H1 (cell line): ENCODE measurements at regions not wholly inside any gene's neighbourhood (a gene's known extent, or its start where the extent isn't known, plus 50 kb on each side); places are given as distances from the start of the nearest gene placed in this dataset.

ENCODE experiments used
- CTCF ChIA-PET: fragments of 300-600 bp; sonication (Branson Sonifier 250); formaldehyde crosslinking; loops from one replicate; lab custom pipeline; 2021; ENCODE audit not compliant: partially characterized antibody; lab: Charles Lee
- POLR2A ChIA-PET: fragments of 300-600 bp; sonication (Branson Sonifier 250); formaldehyde crosslinking; loops from one replicate; lab custom pipeline; 2021; ENCODE audit warnings: inconsistent platforms; ENCODE audit not compliant: partially characterized antibody; lab: Charles Lee
- DNase-seq, 2 experiments: peaks; one replicate each; pipeline versions ENCODE4 v3.0.0 to v3.0.0-alpha.2; 2010 to 2022; ENCODE audit warnings: low spot score in 2 of 2, low read depth in 1 of 2, mixed read lengths in 1 of 2
- FAIRE-seq: peaks from 2 replicates; lab custom pipeline; 2011; peaks lifted over from hg19 to GRCh38; lab: Jason Lieb, UNC
- H2AFZ ChIP-seq: 2 replicates; pipeline ENCODE4 v1.8.1; 2012; ENCODE audit warnings: low read length, inconsistent platforms
- H2AK5ac ChIP-seq: 2 replicates; pipeline ENCODE4 v1.6.1; 2013; ENCODE audit warnings: low read depth, low read length
- H2BK120ac ChIP-seq: replicated peaks from 2 replicates; pipeline ENCODE3; 2013; ENCODE audit warnings: low read depth, low read length, inconsistent platforms
- H2BK12ac ChIP-seq: 2 replicates; pipeline ENCODE4 v1.6.1; 2013; ENCODE audit warnings: low read depth, low read length
- H2BK15ac ChIP-seq: 2 replicates; pipeline ENCODE4 v1.6.1; 2013; ENCODE audit warnings: low read length
- H2BK20ac ChIP-seq: 2 replicates; pipeline ENCODE4 v1.6.1; 2013; ENCODE audit warnings: low read length
- H2BK5ac ChIP-seq: 2 replicates; pipeline ENCODE4 v1.6.1; 2013; ENCODE audit warnings: low read depth, low read length
- H3K14ac ChIP-seq: 2 replicates; pipeline ENCODE4 v1.6.1; 2013; ENCODE audit warnings: inconsistent platforms; ENCODE audit not compliant: insufficient read length
- H3K18ac ChIP-seq: 2 replicates; pipeline ENCODE4 v1.6.1; 2013; ENCODE audit warnings: low read length; ENCODE audit errors: extremely low read depth
- H3K23ac ChIP-seq: 2 replicates; pipeline ENCODE4 v1.6.1; 2013; ENCODE audit warnings: inconsistent platforms; ENCODE audit not compliant: insufficient read length
- H3K23me2 ChIP-seq: 2 replicates; pipeline ENCODE4 v1.6.1; 2013; ENCODE audit warnings: low read depth, low read length
- H3K27ac ChIP-seq: 2 replicates; pipeline ENCODE4 v1.6.1; 2011; ENCODE audit warnings: low read depth, low read length, inconsistent platforms
- H3K27me3 ChIP-seq, 4 experiments: replicated peaks in 1 of 4; 1 replicate in 1 of 4; 2 replicates in 3 of 4; pipeline versions ENCODE4 v1.6.1 to v1.8.1; 2011 to 2013; ENCODE audit warnings: low read length in 3 of 4, mild to moderate bottlenecking in 3 of 4, inconsistent platforms in 2 of 4, mixed read lengths in 2 of 4, moderate library complexity in 1 of 4; ENCODE audit not compliant: control insufficient read depth in 3 of 4, insufficient read depth in 3 of 4; ENCODE audit errors: extremely low read depth in 1 of 4
- H3K36me3 ChIP-seq, 4 experiments: 2 replicates each; pipeline versions ENCODE4 v1.6.1 to v1.8.1; 2011 to 2013; ENCODE audit warnings: mild to moderate bottlenecking in 4 of 4, low read length in 3 of 4, moderate library complexity in 2 of 4, control low read depth in 1 of 4, inconsistent platforms in 1 of 4; ENCODE audit not compliant: insufficient read depth in 4 of 4, control insufficient read depth in 2 of 4
- H3K4ac ChIP-seq: replicated peaks from 2 replicates; pipeline ENCODE3; 2013; ENCODE audit warnings: low read length, low read depth, mixed read lengths, inconsistent platforms; ENCODE audit not compliant: insufficient read length
- H3K4me1 ChIP-seq, 4 experiments: replicated peaks in 1 of 4; 1 replicate in 1 of 4; 2 replicates in 3 of 4; pipeline versions ENCODE4 v1.6.1 to v1.8.1; 2011 to 2013; ENCODE audit warnings: low read length in 3 of 4, inconsistent platforms in 2 of 4, mixed read lengths in 1 of 4; ENCODE audit not compliant: insufficient read depth in 4 of 4, control insufficient read depth in 3 of 4
- H3K4me2 ChIP-seq, 2 experiments: 2 replicates each; pipeline versions ENCODE4 v1.6.1 to v1.8.1; 2011 to 2013; ENCODE audit warnings: low read depth in 2 of 2, low read length in 2 of 2, control low read depth in 1 of 2, inconsistent platforms in 1 of 2, mild to moderate bottlenecking in 1 of 2; ENCODE audit not compliant: insufficient read depth in 1 of 2
- H3K4me3 ChIP-seq, 4 experiments: fragments of 200-600, 300-600 bp in 1 of 4; sonication (generic), shearing (Covaris generic), sonication (Bioruptor Twin) in 1 of 4; 2 replicates each; pipeline versions ENCODE4 v1.5.1 to v1.8.1; 2011 to 2016; ENCODE audit warnings: low read length in 4 of 4, low read depth in 3 of 4, control low read depth in 2 of 4, inconsistent platforms in 2 of 4, mild to moderate bottlenecking in 2 of 4, mixed read lengths in 1 of 4, moderate library complexity in 1 of 4; ENCODE audit not compliant: insufficient read depth in 2 of 4; ENCODE audit errors: extremely low read depth in 1 of 4
- H3K56ac ChIP-seq: replicated peaks from 2 replicates; pipeline ENCODE3; 2013; ENCODE audit warnings: low read depth, mild to moderate bottlenecking, mixed read lengths, low read length, inconsistent platforms; ENCODE audit not compliant: insufficient read length
- H3K79me1 ChIP-seq: 2 replicates; pipeline ENCODE4 v1.6.1; 2013; ENCODE audit warnings: low read depth, low read length, control low read depth
- H3K79me2 ChIP-seq, 2 experiments: 2 replicates each; pipeline versions ENCODE4 v1.6.1 to v1.8.1; 2012 to 2013; ENCODE audit warnings: low read length in 2 of 2, mild to moderate bottlenecking in 2 of 2, inconsistent platforms in 1 of 2; ENCODE audit not compliant: insufficient read depth in 2 of 2, control insufficient read depth in 1 of 2
- H3K9ac ChIP-seq, 4 experiments: replicated peaks in 1 of 4; 1 replicate in 1 of 4; 2 replicates in 3 of 4; pipeline versions ENCODE4 v1.6.1 to v1.8.1; 2011 to 2013; ENCODE audit warnings: low read depth in 3 of 4, low read length in 3 of 4, control low read depth in 2 of 4, mild to moderate bottlenecking in 2 of 4, moderate library complexity in 2 of 4, inconsistent platforms in 1 of 4; ENCODE audit errors: extremely low read depth in 1 of 4
- H3K9me3 ChIP-seq, 2 experiments: 2 replicates each; pipeline versions ENCODE4 v1.6.1 to v1.8.1; 2012 to 2013; ENCODE audit warnings: mild to moderate bottlenecking in 2 of 2, moderate library complexity in 2 of 2, control low read depth in 1 of 2, inconsistent platforms in 1 of 2, low read depth in 1 of 2, low read length in 1 of 2, mixed read lengths in 1 of 2; ENCODE audit not compliant: insufficient read depth in 2 of 2
- H4K20me1 ChIP-seq, 2 experiments: replicated peaks in 1 of 2; 2 replicates each; pipeline versions ENCODE3 to v1.8.1; 2011 to 2013; ENCODE audit warnings: inconsistent platforms in 2 of 2, low read length in 2 of 2, mild to moderate bottlenecking in 1 of 2; ENCODE audit not compliant: insufficient read depth in 2 of 2, control insufficient read depth in 1 of 2
- H4K5ac ChIP-seq: 2 replicates; pipeline ENCODE4 v1.6.1; 2013; ENCODE audit warnings: low read length, low read depth, mixed read lengths, inconsistent platforms; ENCODE audit not compliant: insufficient read length
- H4K8ac ChIP-seq: 2 replicates; pipeline ENCODE4 v1.8.0; 2013; ENCODE audit warnings: mild to moderate bottlenecking, moderate library complexity, low read length, inconsistent platforms; ENCODE audit not compliant: insufficient read depth; ENCODE audit errors: extremely low read depth
- H4K91ac ChIP-seq: replicated peaks from 2 replicates; pipeline ENCODE3; 2013; ENCODE audit warnings: low read length, mixed read lengths, inconsistent platforms; ENCODE audit not compliant: insufficient read length
- CBX8 ChIP-seq: fragments of 300-800, 300-1000 bp; sonication (generic); IDR thresholded peaks from 2 replicates; pipeline ENCODE4 v1.7.1; 2016; ENCODE audit warnings: low read depth, low read length, borderline replicate concordance
- POLR2AphosphoS5 ChIP-seq: IDR thresholded peaks from 2 replicates; pipeline ENCODE4 v1.6.1; 2011; ENCODE audit warnings: low read depth, low read length
- WGBS, 2 experiments: shearing (Covaris generic) in 1 of 2; methylation state at CpG; one replicate each; pipeline versions ENCODE4 v1.1.6 to v1.1.7; 2013 to 2015; ENCODE audit warnings: low lambda C conversion rate in 2 of 2, mixed read lengths in 2 of 2, inconsistent platforms in 1 of 2, low coverage in 1 of 2, missing lambda C conversion rate in 1 of 2; ENCODE audit not compliant: insufficient replicate concordance in 2 of 2, insufficient coverage in 1 of 2, insufficient read length in 1 of 2; ENCODE audit errors: extremely low coverage in 1 of 2, missing lambda C conversion rate in 1 of 2; 5-methylcytosine and 5-hydroxymethylcytosine counted together

GRCh38 chr1:228974273-228974672 is 239.0 kb downstream of the RHOU start:
- POLR2A ChIA-PET = interaction anchor here (0.6 kb wide), 1 partner anchor 53 kb away, joined by 3 read pairs; no protein-coding TSS in a partner anchor
- CTCF ChIA-PET = interaction anchor here (0.7 to 1.6 kb wide), 3 partner anchors 13 to 129 kb away, joined by 3 read pairs; no protein-coding TSS in a partner anchor

More at GRCh38 chr1:228974273-228974672, 239.0 kb downstream of the RHOU start:
- H4K20me1 ChIP-seq = no peaks in the 10 kb centered on the region
- no peak overlapping the region for H2BK5ac ChIP-seq
- H3K4me2 ChIP-seq = no peak overlapping the region
- H3K79me1 ChIP-seq = no peaks in the 10 kb centered on the region
- H3K27me3 ChIP-seq = no peaks in the 10 kb centered on the region
- H3K36me3 ChIP-seq = no peaks in the 10 kb centered on the region
- H2BK20ac ChIP-seq = no peak overlapping the region
- no peak overlapping the region for H2BK12ac ChIP-seq
- H3K9ac ChIP-seq = no peak overlapping the region
- H3K79me2 ChIP-seq = no peaks in the 10 kb centered on the region
- no peak overlapping the region for H4K5ac ChIP-seq
- H2AK5ac ChIP-seq = no peak overlapping the region
- H3K23me2 ChIP-seq = peaks cover 9% of the 10 kb centered on the region; the same call in 1 of the 2 replicates
- H2BK120ac ChIP-seq = no peak overlapping the region
- FAIRE-seq (no peak), DNase-seq (no peak)
- H2AFZ ChIP-seq = no peak overlapping the region
- no peak overlapping the region for H4K8ac ChIP-seq
- no peak overlapping the region for H3K14ac ChIP-seq
- H4K91ac ChIP-seq = no peak overlapping the region
- WGBS, 2 experiments = 88% methylated on average over 7 of the region's 7 CpGs; no CpG with 5 or more reads in 1 of the 2 experiments
- peaks cover 0 to 10% (median 5%) of the 10 kb centered on the region in 4 experiments; a peak in 5 of 7 replicates for H3K4me1 ChIP-seq
- no peak overlapping the region for H3K4me3 ChIP-seq
- H3K23ac ChIP-seq = no peak overlapping the region
- H3K9me3 ChIP-seq = no peaks in the 10 kb centered on the region
- H2BK15ac ChIP-seq = no peak overlapping the region
- no peak overlapping the region for H3K56ac ChIP-seq
- no peak overlapping the region for H3K4ac ChIP-seq
- no peak overlapping the region for H3K18ac ChIP-seq
- H3K27ac ChIP-seq = no peak overlapping the region
- TF ChIP-seq POLR2AphosphoS5 (no peak), CBX8 (no peak)
- TF ChIP-seq, all 59 proteins: peak for 0
